Tibial nerve (tissue), 4 donors: ENCODE measurements at regions not wholly inside any gene's neighbourhood (a gene's known extent, or its start where the extent isn't known, plus 50 kb on each side); places are given as distances from the start of the nearest gene placed in this dataset.

Source experiments
- CTCF ChIP-seq, 5 experiments: fragments of 200-600 bp in 3 of 5; fragments of 450-650 bp in 2 of 5; sonication (generic) in 3 of 5; IDR thresholded peaks; one replicate each; pipeline ENCODE4 v1.5.1; 2016 to 2019; ENCODE audit warnings: antibody characterized with exemption in 5 of 5, mild to moderate bottlenecking in 3 of 5, moderate library complexity in 2 of 5
- EP300 ChIP-seq, 2 donors: sonication (generic); formaldehyde crosslinking; IDR thresholded peaks; one replicate each; pipeline ENCODE4 v1.6.1; 2017; ENCODE audit warnings: antibody characterized with exemption in 2 of 2, mild to moderate bottlenecking in 1 of 2

DNA sequence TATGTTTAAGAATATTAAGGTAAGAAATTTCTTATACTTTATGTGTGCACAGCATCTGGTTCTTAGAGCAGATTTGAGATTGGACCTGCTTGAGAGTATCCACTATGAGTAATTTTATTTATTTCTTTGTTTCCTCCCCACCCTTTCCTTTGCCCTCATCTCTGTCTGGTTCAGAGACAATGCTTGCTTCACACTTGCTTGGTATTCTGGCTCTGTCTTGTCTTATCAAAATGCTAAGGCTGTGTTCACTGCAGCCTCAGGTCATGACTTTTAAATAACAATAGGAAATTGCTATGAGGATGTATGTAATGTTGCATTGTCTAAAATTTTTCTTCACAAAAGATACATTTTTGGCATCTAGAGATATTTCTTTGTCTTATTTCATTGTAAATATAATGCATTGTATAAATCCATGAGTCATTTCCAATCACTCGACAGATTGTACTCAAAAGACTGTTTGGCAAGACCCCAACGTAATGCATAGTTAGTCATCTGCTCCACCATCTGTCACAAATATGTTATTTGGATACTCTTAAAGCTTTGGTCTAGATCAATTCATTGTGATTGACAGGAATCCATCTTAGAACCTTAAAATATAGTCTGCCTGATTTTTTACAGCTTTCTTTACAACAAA, 395.7 kb downstream of the AASDHPPT start:
- TF ChIP-seq CTCF (IDR thresholded peaks at IDR 0.05) (no peak), EP300 (IDR thresholded peaks at IDR 0.05) (no peak)
